ENCODE measurements at regions not wholly inside any gene's neighbourhood (a gene's known extent, or its start where the extent isn't known, plus 50 kb on each side); places are given as distances from the start of the nearest gene placed in this dataset.

DNA sequence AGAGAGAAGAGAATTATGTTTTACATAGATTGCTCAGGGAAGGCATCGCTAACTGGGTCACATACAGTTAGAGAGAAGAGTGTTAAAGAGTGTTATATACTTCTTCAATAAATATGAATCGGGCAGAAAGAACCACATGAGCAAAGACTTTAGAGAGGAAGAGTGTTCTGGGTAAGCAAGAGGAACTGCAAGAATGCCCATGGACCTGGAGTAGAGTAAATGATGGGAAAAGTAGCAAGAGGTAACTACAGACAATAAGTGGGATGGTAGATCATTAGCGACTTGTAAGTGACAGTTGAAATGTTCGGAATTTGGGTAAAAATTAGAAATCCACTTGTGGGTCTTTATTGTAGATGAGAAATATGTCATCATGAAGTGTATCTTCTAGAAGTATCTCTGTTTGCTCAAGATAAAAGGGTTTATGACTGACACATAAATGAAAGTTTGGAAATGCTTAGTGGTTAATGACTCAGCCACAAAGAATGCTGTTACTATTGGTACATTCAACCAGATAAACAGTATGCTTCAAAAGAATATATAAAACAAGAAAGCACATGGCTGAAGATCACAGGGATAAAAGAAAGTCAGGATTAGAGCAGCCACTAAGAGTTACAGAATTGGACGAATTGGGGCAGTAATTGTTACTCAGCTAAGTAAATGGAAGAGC lies 229.3 kb downstream of the CASP12 start (continued):
- TF ChIP-seq, protein P1, sequence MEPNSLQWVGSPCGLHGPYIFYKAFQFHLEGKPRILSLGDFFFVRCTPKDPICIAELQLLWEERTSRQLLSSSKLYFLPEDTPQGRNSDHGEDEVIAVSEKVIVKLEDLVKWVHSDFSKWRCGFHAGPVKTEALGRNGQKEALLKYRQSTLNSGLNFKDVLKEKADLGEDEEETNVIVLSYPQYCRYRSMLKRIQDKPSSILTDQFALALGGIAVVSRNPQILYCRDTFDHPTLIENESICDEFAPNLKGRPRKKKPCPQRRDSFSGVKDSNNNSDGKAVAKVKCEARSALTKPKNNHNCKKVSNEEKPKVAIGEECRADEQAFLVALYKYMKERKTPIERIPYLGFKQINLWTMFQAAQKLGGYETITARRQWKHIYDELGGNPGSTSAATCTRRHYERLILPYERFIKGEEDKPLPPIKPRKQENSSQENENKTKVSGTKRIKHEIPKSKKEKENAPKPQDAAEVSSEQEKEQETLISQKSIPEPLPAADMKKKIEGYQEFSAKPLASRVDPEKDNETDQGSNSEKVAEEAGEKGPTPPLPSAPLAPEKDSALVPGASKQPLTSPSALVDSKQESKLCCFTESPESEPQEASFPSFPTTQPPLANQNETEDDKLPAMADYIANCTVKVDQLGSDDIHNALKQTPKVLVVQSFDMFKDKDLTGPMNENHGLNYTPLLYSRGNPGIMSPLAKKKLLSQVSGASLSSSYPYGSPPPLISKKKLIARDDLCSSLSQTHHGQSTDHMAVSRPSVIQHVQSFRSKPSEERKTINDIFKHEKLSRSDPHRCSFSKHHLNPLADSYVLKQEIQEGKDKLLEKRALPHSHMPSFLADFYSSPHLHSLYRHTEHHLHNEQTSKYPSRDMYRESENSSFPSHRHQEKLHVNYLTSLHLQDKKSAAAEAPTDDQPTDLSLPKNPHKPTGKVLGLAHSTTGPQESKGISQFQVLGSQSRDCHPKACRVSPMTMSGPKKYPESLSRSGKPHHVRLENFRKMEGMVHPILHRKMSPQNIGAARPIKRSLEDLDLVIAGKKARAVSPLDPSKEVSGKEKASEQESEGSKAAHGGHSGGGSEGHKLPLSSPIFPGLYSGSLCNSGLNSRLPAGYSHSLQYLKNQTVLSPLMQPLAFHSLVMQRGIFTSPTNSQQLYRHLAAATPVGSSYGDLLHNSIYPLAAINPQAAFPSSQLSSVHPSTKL (CRISPR knock-in tag; IDR thresholded peaks at IDR 0.05) = peak; percentile 36; the same call in 1 of the 2 replicates
- TF ChIP-seq FOXK1 (CRISPR knock-in tag; IDR thresholded peaks at IDR 0.05; ENCODE audit: borderline replicate concordance, low read depth) (no peak), PAF1 (CRISPR knock-in tag; IDR thresholded peaks at IDR 0.05) (no peak), ARNTL (CRISPR knock-in tag; IDR thresholded peaks at IDR 0.05) (no peak)
- TF ChIP-seq, protein P2, sequence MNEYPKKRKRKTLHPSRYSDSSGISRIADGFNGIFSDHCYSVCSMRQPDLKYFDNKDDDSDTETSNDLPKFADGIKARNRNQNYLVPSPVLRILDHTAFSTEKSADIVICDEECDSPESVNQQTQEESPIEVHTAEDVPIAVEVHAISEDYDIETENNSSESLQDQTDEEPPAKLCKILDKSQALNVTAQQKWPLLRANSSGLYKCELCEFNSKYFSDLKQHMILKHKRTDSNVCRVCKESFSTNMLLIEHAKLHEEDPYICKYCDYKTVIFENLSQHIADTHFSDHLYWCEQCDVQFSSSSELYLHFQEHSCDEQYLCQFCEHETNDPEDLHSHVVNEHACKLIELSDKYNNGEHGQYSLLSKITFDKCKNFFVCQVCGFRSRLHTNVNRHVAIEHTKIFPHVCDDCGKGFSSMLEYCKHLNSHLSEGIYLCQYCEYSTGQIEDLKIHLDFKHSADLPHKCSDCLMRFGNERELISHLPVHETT (CRISPR knock-in tag; conservative IDR thresholded peaks at IDR 0.05) = no peak

DNA sequence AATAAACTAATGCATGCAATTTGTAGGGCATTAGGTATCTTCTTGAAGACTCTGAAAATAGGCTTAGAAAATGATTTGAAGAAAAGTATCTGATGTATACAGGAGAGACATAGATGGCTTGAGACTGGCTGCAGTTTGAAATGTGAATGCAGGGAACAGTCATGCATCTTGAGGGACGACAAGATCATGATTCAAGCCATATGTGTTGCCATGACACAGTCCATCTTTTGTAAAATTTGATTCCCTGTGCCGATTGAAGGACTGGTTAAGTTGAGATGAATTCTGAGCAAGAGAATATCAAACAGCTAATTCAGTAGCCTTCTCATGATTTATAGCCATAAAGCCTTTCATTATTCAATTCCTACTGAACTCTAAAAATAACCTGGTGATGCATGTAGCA lies 231.6 kb downstream of the CASP12 start:
- H3K4me3 ChIP-seq (replicated peaks in 1 of 3; ENCODE audit: insufficient read depth in 1 of 3, low read depth in 2 of 3, low read length in 3 of 3) = no peak overlapping the region
- H3K9ac ChIP-seq (ENCODE audit: insufficient read depth, low read depth, low read length) = no peak overlapping the region
- no peaks in the 10 kb centered on the region for H3K79me2 ChIP-seq (ENCODE audit: insufficient read depth, low read length)
- BruUV-seq (replicated peaks) = no TSS peak
- DNase-seq (ENCODE audit: low spot score) = no peak
- ChIA-PET CTCF (ENCODE audit: low intra/inter-chr PET ratio, low total read pairs) (no interaction called here), POLR2A (no interaction called here)
- no peak overlapping the region for H2AFZ ChIP-seq (ENCODE audit: low read length)
- no peak overlapping the region for H3K4me2 ChIP-seq (ENCODE audit: low read depth, low read length)
- H3K9me3 ChIP-seq (ENCODE audit: low read length) = no peaks in the 10 kb centered on the region
- no peaks in the 10 kb centered on the region for H3K36me3 ChIP-seq (replicated peaks in 1 of 2; ENCODE audit: control insufficient read depth in 1 of 2, insufficient read depth in 2 of 2, low read length in 2 of 2)
- no peak for FAIRE-seq
- no peak for ATAC-seq
- in situ Hi-C loops (cut with HindIII; ENCODE audit: extremely low pct_ligation_motif_present, low pct_unique_long_range_greater_than_20kb) (no loop called here), intact Hi-C loops (cut with micrococcal nuclease; ENCODE audit: unreplicated experiment) (no loop called here)
- no peaks in the 10 kb centered on the region for H3K27me3 ChIP-seq (ENCODE audit: control insufficient read depth in 1 of 2, insufficient read depth in 2 of 2, low read length in 2 of 2)
- no peaks in the 10 kb centered on the region for H3K4me1 ChIP-seq (ENCODE audit: insufficient read depth, low read length)
- H4K20me1 ChIP-seq (ENCODE audit: insufficient read depth, low read length) = no peaks in the 10 kb centered on the region
- 4% methylated on average over 2 of the region's 2 CpGs for WGBS (ENCODE audit: low lambda C conversion rate)
- no peak overlapping the region for H3K27ac ChIP-seq (ENCODE audit: extremely low read length, insufficient read depth, low read length)
- TF ChIP-seq ZNF274 (CRISPR knock-in tag; IDR thresholded peaks at IDR 0.05) = no peak
- no peak for TF ChIP-seq PAF1 (CRISPR knock-in tag; IDR thresholded peaks at IDR 0.05)
- TF ChIP-seq, protein P3, sequence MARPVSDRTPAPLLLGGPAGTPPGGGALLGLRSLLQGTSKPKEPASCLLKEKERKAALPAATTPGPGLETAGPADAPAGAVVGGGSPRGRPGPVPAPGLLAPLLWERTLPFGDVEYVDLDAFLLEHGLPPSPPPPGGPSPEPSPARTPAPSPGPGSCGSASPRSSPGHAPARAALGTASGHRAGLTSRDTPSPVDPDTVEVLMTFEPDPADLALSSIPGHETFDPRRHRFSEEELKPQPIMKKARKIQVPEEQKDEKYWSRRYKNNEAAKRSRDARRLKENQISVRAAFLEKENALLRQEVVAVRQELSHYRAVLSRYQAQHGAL (CRISPR knock-in tag; IDR thresholded peaks at IDR 0.05; ENCODE audit: not compliant biosample characterization) = no peak
- TF ChIP-seq TRIM24 (CRISPR knock-in tag; IDR thresholded peaks at IDR 0.05) = no peak
- TF ChIP-seq SP5 (CRISPR knock-in tag; IDR thresholded peaks at IDR 0.05; ENCODE audit: borderline replicate concordance, low read depth) = no peak
- no peak for TF ChIP-seq KLF9 (CRISPR knock-in tag; IDR thresholded peaks at IDR 0.05; ENCODE audit: low read depth)
- no peak for TF ChIP-seq ZNF672 (CRISPR knock-in tag; IDR thresholded peaks at IDR 0.05)
- no peak for TF ChIP-seq PAWR (CRISPR knock-in tag; IDR thresholded peaks at IDR 0.05; ENCODE audit: borderline replicate concordance)
- no peak for TF ChIP-seq CCDC6 (CRISPR knock-in tag; IDR thresholded peaks at IDR 0.05)
- no peak for TF ChIP-seq U2AF1 (optimal IDR thresholded peaks at IDR 0.05; ENCODE audit: low read depth, low read length)
- TF ChIP-seq, protein P4, sequence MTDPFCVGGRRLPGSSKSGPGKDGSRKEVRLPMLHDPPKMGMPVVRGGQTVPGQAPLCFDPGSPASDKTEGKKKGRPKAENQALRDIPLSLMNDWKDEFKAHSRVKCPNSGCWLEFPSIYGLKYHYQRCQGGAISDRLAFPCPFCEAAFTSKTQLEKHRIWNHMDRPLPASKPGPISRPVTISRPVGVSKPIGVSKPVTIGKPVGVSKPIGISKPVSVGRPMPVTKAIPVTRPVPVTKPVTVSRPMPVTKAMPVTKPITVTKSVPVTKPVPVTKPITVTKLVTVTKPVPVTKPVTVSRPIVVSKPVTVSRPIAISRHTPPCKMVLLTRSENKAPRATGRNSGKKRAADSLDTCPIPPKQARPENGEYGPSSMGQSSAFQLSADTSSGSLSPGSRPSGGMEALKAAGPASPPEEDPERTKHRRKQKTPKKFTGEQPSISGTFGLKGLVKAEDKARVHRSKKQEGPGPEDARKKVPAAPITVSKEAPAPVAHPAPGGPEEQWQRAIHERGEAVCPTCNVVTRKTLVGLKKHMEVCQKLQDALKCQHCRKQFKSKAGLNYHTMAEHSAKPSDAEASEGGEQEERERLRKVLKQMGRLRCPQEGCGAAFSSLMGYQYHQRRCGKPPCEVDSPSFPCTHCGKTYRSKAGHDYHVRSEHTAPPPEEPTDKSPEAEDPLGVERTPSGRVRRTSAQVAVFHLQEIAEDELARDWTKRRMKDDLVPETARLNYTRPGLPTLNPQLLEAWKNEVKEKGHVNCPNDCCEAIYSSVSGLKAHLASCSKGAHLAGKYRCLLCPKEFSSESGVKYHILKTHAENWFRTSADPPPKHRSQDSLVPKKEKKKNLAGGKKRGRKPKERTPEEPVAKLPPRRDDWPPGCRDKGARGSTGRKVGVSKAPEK (CRISPR knock-in tag; IDR thresholded peaks at IDR 0.05; ENCODE audit: borderline replicate concordance) = no peak
